HCT116 (cell line): ENCODE measurements at regions not wholly inside any gene's neighbourhood (a gene's known extent, or its start where the extent isn't known, plus 50 kb on each side); places are given as distances from the start of the nearest gene placed in this dataset.
"Not testable (repeated sequence)": the region's sequence is repeated elsewhere in the genome, so short reads cannot be mapped to it uniquely, and the experiment has no call there.

Source experiments
- ATAC-seq: fragments of 200-7000 bp; cut with Tn5 transposase; 2 replicates; pipeline ENCODE4 v1.9.1; 2020; ENCODE audit warnings: mild to moderate bottlenecking, moderate library complexity
- BruUV-seq: library from RNA; stranded (reverse); fragments of 400-500 nt; replicated peaks from 2 replicates; lab custom pipeline; 2021; lab: Mats Ljungman, UMichigan
- CTCF ChIA-PET: fragments of 300-600 bp; sonication (Branson Sonifier 250); formaldehyde crosslinking; loops from one replicate; lab custom pipeline; 2021; ENCODE audit warnings: antibody characterized with exemption; lab: Charles Lee
- POLR2A ChIA-PET: fragments of 300-600, 350-600 bp; sonication (Branson Sonifier 250); formaldehyde crosslinking; loops from one replicate; lab custom pipeline; 2021; ENCODE audit warnings: antibody characterized with exemption; lab: Charles Lee
- RAD21 ChIA-PET, 2 experiments: fragments of 300-600 bp; sonication (Branson Sonifier 250); formaldehyde crosslinking; loops; one replicate each; lab custom pipeline; 2023; ENCODE audit warnings: low total read pairs in 2 of 2; ENCODE audit not compliant: uncharacterized antibody in 2 of 2, unreplicated experiment in 2 of 2, low non-redundant PET in 1 of 2; lab: Charles Lee
- DNase-seq: peaks from one replicate; pipeline ENCODE4 v3.0.0-alpha.2; 2010; ENCODE audit warnings: low read depth, low spot score
- H2AFZ ChIP-seq: fragments of 200-600 bp; shearing (Covaris generic), sonication (generic); 2 replicates; pipeline ENCODE4 v1.6.1; 2017; ENCODE audit warnings: low read depth, mixed run types, mixed read lengths, antibody characterized with exemption, low read length; ENCODE audit not compliant: poor library complexity, severe bottlenecking
- H3K27ac ChIP-seq: 2 replicates; pipeline ENCODE4 v1.5.1; 2012; ENCODE audit warnings: low read depth, low read length
- H3K27me3 ChIP-seq: fragments of 200-600 bp; sonication (generic); 2 replicates; pipeline ENCODE4 v1.6.1; 2016; ENCODE audit warnings: mixed run types, low read length, mixed read lengths; ENCODE audit not compliant: insufficient read depth
- H3K36me3 ChIP-seq, 2 experiments: fragments of 200-500 bp in 1 of 2; fragments of 200-600 bp in 1 of 2; sonication (Bioruptor generic) in 1 of 2; sonication (generic) in 1 of 2; 2 replicates each; pipeline versions ENCODE4 v1.5.1 to v1.6.1; 2014 to 2016; ENCODE audit warnings: low read length in 2 of 2, inconsistent platforms in 1 of 2, mixed read lengths in 1 of 2, mixed run types in 1 of 2; ENCODE audit not compliant: insufficient read depth in 2 of 2, control insufficient read depth in 1 of 2
- H3K4me1 ChIP-seq, 2 experiments: fragments of 200-600 bp in 1 of 2; sonication (generic) in 1 of 2; 2 replicates each; pipeline versions ENCODE4 v1.5.1 to v1.6.1; 2012 to 2017; ENCODE audit warnings: low read length in 2 of 2, inconsistent platforms in 1 of 2, mild to moderate bottlenecking in 1 of 2, mixed read lengths in 1 of 2, mixed run types in 1 of 2, moderate library complexity in 1 of 2; ENCODE audit not compliant: insufficient read depth in 2 of 2, control insufficient read depth in 1 of 2
- H3K4me2 ChIP-seq: fragments of 200-600 bp; sonication (generic); 2 replicates; pipeline ENCODE4 v1.6.1; 2017; ENCODE audit warnings: mixed run types, low read length, mixed read lengths
- H3K4me3 ChIP-seq, 2 experiments: fragments of 200-600 bp in 1 of 2; sonication (generic) in 1 of 2; replicated peaks in 1 of 2; 2 replicates each; pipeline ENCODE4 v1.5.1; 2011 to 2016; ENCODE audit warnings: low read length in 2 of 2, control low read depth in 1 of 2, low read depth in 1 of 2, mild to moderate bottlenecking in 1 of 2, mixed read lengths in 1 of 2, mixed run types in 1 of 2
- H3K79me2 ChIP-seq: fragments of 200-600 bp; sonication (generic); 2 replicates; pipeline ENCODE4 v1.6.1; 2017; ENCODE audit warnings: mild to moderate bottlenecking, mixed run types, low read length, moderate library complexity, mixed read lengths; ENCODE audit not compliant: insufficient read depth
- H3K9ac ChIP-seq: fragments of 200-600 bp; sonication (generic); 2 replicates; pipeline ENCODE4 v1.6.1; 2016; ENCODE audit warnings: low read length, mixed read lengths
- H3K9me2 ChIP-seq: fragments of 200-600 bp; sonication (generic), shearing (Covaris generic); 2 replicates; pipeline ENCODE4 v1.6.1; 2017; ENCODE audit warnings: mixed run types, mild to moderate bottlenecking, moderate library complexity; ENCODE audit not compliant: insufficient read depth
- H3K9me3 ChIP-seq, 2 experiments: fragments of 200-500 bp in 1 of 2; fragments of 200-600 bp in 1 of 2; sonication (Bioruptor generic) in 1 of 2; sonication (generic) in 1 of 2; 2 replicates each; pipeline ENCODE4 v1.6.1; 2014 to 2017; ENCODE audit warnings: low read length in 2 of 2, mixed read lengths in 2 of 2, inconsistent platforms in 1 of 2, low read depth in 1 of 2, mild to moderate bottlenecking in 1 of 2, mixed run types in 1 of 2, moderate library complexity in 1 of 2; ENCODE audit not compliant: control insufficient read depth in 1 of 2, insufficient read depth in 1 of 2
- H4K20me1 ChIP-seq: fragments of 200-600 bp; sonication (generic), shearing (Covaris generic); 2 replicates; pipeline ENCODE4 v1.6.1; 2017; ENCODE audit warnings: mixed run types, mild to moderate bottlenecking, moderate library complexity; ENCODE audit not compliant: insufficient read depth
- intact Hi-C: fragments of 100-400 bp; cut with micrococcal nuclease; formaldehyde crosslinking; loops from 2 replicates; pipeline ENCODE4 v1.10.0; 2022

GRCh38 chr9:62125631-62126611 is 936.1 kb downstream of the SPATA31A7 start:
- H2AFZ ChIP-seq, H3K4me2 ChIP-seq, H3K27me3 ChIP-seq, H4K20me1 ChIP-seq, POLR2A ChIA-PET, intact Hi-C loops, H3K4me1 ChIP-seq, H3K9me2 ChIP-seq, H3K9ac ChIP-seq, ATAC-seq, BruUV-seq, H3K4me3 ChIP-seq, H3K9me3 ChIP-seq, H3K36me3 ChIP-seq, H3K79me2 ChIP-seq, H3K27ac ChIP-seq, DNase-seq, CTCF ChIA-PET, RAD21 ChIA-PET: not testable (repeated sequence)

- H3K9me3 ChIP-seq, DNase-seq, ATAC-seq, POLR2A ChIA-PET, H3K4me3 ChIP-seq, H3K4me1 ChIP-seq, H4K20me1 ChIP-seq, H2AFZ ChIP-seq, H3K27ac ChIP-seq, H3K4me2 ChIP-seq, H3K9me2 ChIP-seq, CTCF ChIA-PET, intact Hi-C loops, H3K36me3 ChIP-seq, H3K9ac ChIP-seq, RAD21 ChIA-PET, BruUV-seq, H3K79me2 ChIP-seq, H3K27me3 ChIP-seq: not testable (repeated sequence)
Observed at GRCh38 chr9:62135022-62135421, 945.2 kb downstream of the SPATA31A7 start.

- H2AFZ ChIP-seq, H4K20me1 ChIP-seq, DNase-seq, H3K9me3 ChIP-seq, H3K27me3 ChIP-seq, BruUV-seq, intact Hi-C loops, RAD21 ChIA-PET, POLR2A ChIA-PET, H3K9ac ChIP-seq, ATAC-seq, CTCF ChIA-PET, H3K36me3 ChIP-seq, H3K4me2 ChIP-seq, H3K4me1 ChIP-seq, H3K9me2 ChIP-seq, H3K27ac ChIP-seq, H3K4me3 ChIP-seq, H3K79me2 ChIP-seq: not testable (repeated sequence)
Observed at GRCh38 chr9:62145648-62146047, 955.8 kb downstream of the SPATA31A7 start.
